HG03354 (cell line): ENCODE measurements at regions not wholly inside any gene's neighbourhood (a gene's known extent, or its start where the extent isn't known, plus 50 kb on each side); places are given as distances from the start of the nearest gene placed in this dataset.
"Not testable (repeated sequence)": the region's sequence is repeated elsewhere in the genome, so short reads cannot be mapped to it uniquely, and the experiment has no call there.

Source experiments
- ATAC-seq: cut with Tn5 transposase; IDR thresholded peaks from one replicate; pipeline ENCODE4 v1.9.1; 2021; ENCODE audit warnings: mild to moderate bottlenecking; ENCODE audit not compliant: unreplicated experiment, poor library complexity, severe bottlenecking

DNA sequence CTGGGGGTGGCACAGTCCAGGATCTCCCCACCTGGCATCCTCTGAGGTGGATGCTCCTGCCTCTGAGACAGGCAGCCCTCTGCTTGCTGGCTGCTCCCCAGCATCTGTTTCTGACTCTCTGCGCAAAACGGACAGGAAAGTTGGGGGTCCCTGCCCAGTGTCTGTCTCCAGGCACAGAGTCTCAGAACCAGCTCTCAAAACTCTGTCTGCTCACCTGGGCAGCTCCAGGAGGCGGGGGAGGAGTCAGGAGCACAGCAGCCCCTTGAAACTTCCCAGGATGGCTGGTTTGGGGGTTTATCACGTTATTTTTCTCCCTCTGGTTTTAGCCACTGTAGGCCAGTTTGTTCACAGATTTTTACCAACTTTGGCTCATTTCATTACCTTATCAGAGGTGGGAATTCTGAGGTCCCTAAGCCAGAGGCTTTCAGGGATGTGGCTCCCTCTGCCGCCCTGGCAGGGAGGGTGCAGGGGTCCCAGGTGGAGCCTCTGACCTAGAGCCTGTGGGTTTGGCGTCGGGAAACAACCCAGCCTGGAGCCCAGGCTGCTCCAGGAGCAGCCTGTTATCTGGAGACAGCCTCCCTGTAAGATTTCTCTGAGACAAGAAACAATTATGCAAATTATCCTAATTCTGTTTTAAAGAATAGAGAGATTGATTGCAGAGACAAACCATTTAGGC, 334.1 kb downstream of the CACNA1B start:
- ATAC-seq: not testable (repeated sequence)

DNA sequence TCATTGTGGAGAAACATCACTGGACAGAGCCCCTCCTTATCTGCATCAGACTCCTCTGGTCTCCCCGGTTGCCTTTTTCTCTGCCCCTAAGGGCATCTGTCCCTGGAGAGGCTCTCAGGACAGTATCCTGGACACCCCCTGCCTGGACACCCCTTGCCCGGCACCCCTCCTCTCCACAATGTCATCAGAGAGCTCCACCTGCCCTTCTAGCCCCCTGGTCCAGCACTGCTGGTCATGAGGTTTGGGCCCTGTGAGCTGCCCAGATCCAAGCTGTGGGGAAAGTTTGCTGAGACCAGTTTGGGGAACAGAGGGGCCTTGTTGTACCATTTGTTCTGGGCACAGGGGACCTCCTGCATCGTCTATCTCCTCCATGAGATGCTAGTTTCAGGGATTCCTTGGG, 335.2 kb downstream of the CACNA1B start:
- not testable (repeated sequence) for ATAC-seq

DNA sequence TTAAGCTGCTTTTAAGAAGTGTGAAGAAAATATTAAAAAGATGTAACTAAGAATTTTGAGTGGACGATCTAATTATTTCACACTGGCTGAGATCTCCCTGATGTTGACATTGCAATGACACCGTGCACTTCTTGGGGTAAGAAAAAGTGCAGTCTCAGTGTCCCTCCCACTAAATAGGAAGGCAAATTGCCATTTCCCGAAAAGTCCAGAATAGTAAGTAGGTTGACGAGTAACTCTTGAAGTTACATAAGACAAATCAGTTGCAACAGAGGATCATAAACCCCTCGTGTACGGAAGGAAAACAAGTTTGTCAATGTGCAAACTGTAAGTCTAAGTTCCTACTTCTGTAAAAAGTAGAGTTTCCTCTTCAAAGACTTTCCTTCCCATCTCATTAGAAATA, 336.2 kb downstream of the CACNA1B start:
- not testable (repeated sequence) for ATAC-seq

DNA sequence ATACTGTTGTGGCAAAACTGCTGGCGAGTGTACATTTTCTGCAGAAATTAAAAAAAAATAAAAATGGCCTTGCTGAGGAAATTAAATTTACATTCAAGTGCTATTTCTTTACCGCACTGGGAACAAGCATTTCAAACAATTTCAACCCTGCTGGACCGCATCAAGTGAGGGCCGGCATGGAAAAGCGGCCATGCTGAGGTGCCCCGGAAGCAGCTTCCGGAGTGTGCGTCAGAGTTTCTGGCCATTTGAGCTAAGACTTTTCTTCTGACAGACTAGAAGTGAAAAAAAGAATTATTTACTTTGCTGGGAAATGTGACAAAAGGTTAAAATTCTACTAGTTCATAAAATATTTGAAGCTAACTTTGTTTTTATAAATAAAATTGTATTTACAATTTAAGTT, 337.0 kb downstream of the CACNA1B start:
- not testable (repeated sequence) for ATAC-seq

DNA sequence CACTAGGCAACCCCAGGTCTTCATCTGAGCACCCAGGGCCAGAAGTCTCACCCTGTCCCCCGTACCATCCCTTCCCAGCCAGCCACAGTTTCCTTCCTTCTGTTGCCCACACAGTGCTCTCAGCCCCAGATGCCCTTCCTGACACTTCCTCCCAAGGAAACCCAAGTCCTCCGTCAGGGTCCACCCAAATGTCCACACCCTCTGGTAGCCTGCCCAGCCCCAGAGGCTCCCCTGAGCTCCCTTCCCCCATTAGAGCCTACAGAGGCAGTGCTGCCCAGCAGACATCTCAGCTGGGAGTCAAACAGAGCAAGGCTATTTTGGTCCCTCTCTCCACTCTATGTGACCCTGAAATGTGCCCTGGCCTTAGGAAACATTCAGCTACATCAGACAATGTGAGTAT, 338.0 kb downstream of the CACNA1B start:
- not testable (repeated sequence) for ATAC-seq

DNA sequence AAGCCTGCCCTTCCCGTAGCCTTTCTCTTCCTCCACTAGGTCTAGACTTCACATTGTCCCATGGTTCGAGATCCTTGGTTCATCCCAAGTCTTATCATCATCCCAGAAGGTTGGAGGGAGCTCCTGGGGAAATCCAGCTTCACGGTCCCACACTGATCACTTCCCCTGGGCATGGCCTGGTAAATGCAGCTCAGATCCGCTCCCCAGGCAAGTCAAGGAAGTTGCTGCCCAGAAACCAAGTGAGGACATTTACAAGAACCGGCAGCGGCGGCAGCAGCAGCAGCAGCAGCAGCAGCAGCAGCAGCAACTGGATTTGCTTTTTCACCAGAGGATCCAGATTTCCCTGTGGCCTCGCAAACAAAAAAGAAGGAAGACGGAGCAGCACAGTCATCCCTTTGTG, 339.2 kb downstream of the CACNA1B start:
- ATAC-seq: not testable (repeated sequence)

DNA sequence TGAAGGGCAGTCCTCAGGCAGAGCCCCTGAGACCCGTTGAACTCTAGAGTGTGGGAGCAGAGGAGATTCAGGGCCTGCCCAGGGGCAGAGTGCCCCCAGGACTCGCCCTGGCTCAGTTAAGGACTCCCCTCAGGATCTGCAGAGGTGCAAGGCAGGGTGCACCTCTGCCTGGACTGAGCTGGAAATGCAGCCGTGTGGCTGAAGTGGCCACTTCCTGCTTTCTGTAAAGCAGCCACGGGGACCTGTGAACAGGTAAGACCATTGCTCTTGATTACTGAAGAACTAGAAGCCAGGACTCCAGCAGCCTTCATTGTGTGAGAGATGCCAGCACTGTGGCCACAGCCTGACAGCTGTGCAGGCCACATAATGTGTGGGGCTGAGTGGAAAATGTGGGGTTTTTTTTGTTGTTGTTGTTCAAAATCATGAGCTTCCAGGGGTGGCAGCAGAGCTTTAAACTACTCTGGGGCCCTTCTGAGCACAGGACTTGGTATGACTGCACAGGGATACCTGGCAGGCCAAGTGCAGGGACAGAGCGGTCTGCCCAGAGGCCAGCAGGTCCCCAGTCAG, 339.8 kb downstream of the CACNA1B start:
- not testable (repeated sequence) for ATAC-seq

DNA sequence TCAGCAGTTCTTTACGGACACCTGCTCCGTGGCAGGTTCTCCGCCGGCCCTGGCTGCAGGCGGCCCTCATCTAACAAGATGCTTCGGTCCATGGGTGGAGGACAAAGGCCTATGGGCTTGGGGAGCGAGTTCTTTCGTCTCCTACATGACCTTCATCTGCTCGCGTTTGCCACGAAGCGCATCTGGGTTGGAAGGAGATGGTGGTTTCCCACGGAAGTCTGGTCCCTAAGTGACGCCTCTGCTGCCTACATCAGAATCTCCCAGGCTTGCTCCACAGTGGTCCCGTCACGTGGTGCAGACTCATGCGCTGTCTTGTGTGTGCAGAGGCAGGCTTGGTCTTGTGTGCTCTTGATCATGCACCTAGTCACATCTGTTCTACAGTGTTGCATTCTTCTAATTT, 341.7 kb downstream of the CACNA1B start:
- ATAC-seq: not testable (repeated sequence)

DNA sequence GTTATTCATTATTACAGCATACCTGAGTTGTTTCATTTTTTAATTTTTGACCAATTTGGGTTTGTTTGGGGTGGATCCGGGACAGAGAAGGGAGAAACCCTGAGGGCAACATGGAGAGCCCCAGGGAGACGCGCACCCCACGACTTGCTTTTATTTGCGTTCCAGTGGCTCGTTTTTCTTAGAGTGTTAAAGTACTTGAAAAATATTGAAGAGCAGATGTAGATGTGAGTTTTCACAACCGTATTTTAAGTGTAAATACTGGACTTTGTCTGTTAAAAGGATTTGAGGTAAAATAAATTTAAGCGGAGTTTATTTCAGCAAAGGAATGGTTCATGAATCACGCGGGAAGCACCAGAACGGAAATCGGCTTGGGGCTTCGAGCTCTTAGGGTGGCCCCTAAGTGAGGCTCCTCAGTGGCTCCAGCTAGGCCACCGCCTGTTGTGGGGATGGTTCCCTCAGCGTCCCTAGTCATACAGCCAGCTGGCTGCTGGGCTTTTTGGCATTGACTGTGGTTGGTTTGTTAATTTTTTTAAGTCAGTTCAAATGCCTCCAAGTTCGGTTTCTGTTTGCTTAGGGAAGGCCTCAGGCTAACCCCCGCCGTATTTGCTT, 344.0 kb downstream of the CACNA1B start:
- ATAC-seq: peak; percentile 17

DNA sequence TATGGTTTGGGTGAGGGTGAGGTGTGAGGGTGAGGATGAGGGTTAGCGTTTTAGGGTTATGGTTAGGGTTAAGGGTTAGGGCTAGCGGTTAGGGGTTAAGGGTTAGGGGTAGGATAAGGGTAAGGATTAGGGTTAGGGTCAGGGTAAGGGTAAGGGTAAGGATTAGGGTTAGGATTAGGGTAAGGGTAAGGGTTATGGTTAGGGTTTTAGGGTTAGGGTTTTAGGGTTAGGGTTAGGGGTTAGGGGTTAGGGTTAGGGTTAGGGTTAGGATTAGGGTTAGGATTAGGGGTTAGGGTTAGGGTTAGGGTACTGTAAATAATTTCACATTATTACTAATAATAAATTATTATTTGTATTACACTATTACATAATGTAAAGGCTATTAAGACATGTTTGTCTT, 359.5 kb downstream of the CACNA1B start:
- ATAC-seq: not testable (repeated sequence)

DNA sequence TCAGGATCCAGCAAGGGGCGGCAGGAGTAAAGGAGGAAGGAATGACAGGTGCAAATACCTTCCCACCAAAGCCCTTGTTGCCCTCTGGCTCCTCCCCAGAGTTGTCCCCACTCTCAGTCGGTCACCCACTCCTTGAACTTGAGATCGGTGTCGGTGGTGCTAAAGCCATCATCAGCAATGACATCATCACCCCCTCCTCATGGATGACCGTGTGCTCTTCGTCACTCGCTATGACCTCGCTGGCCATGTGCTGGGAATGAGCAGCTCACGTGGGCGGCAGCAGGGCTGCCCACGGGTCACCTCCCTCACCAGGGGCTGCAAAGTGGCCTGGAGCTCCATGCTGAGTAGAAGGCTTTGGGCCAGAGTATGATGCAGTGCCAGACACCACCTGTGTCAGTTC, 405.3 kb downstream of the CACNA1B start:
- not testable (repeated sequence) for ATAC-seq
